ENCODE measurements at regions not wholly inside any gene's neighbourhood (a gene's known extent, or its start where the extent isn't known, plus 50 kb on each side); places are given as distances from the start of the nearest gene placed in this dataset.

- Histone ChIP-seq H3K9me3 (no peaks in the 10 kb centered on the region), H3K4me1 (no peaks in the 10 kb centered on the region), H3K27me3 (ENCODE audit: low read depth) (no peaks in the 10 kb centered on the region), H3K36me3 (no peaks in the 10 kb centered on the region), H3K27ac (no peak overlapping the region), H3K4me3 (no peak overlapping the region)
- peak; percentile 52 to 53 for ATAC-seq
- intact Hi-C loops (cut with DNase I): no loop called here
- no peak for DNase-seq
- TF ChIP-seq, protein P1, sequence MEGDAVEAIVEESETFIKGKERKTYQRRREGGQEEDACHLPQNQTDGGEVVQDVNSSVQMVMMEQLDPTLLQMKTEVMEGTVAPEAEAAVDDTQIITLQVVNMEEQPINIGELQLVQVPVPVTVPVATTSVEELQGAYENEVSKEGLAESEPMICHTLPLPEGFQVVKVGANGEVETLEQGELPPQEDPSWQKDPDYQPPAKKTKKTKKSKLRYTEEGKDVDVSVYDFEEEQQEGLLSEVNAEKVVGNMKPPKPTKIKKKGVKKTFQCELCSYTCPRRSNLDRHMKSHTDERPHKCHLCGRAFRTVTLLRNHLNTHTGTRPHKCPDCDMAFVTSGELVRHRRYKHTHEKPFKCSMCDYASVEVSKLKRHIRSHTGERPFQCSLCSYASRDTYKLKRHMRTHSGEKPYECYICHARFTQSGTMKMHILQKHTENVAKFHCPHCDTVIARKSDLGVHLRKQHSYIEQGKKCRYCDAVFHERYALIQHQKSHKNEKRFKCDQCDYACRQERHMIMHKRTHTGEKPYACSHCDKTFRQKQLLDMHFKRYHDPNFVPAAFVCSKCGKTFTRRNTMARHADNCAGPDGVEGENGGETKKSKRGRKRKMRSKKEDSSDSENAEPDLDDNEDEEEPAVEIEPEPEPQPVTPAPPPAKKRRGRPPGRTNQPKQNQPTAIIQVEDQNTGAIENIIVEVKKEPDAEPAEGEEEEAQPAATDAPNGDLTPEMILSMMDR (IDR thresholded peaks at IDR 0.05): no peak
Observed at GRCh38 chr13:48181482-48182145, 51.4 kb upstream of the ITM2B start.

DNA sequence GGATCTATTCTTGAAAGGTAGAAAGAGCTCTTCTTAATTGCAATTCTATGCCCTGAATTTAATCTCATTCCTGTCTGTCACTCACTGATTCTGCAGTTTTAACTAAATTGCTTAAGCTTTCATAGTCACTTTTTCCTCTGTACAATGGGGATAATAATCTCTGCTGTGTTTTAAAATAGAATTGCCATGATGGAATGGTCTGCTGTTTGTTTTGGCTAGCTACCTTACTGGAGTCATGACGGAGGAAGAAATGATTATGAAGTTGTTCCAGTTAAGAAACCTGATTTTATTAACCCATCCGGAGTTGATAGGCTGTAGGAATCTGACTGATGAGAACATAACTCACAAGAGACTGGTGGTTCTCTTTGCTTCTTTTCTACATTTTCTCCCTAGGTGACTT lies 54.9 kb upstream of the ITM2B start:
- Histone ChIP-seq H3K36me3 (no peaks in the 10 kb centered on the region), H3K27ac (no peak overlapping the region), H3K4me1 (no peaks in the 10 kb centered on the region), H3K27me3 (ENCODE audit: low read depth) (no peaks in the 10 kb centered on the region), H3K4me3 (no peak overlapping the region), H3K9me3 (no peaks in the 10 kb centered on the region)
- TF ChIP-seq, protein P1 (IDR thresholded peaks at IDR 0.05): no peak
- DNase-seq (no peak), ATAC-seq (no peak)
- intact Hi-C loops (cut with DNase I): no loop called here

DNA sequence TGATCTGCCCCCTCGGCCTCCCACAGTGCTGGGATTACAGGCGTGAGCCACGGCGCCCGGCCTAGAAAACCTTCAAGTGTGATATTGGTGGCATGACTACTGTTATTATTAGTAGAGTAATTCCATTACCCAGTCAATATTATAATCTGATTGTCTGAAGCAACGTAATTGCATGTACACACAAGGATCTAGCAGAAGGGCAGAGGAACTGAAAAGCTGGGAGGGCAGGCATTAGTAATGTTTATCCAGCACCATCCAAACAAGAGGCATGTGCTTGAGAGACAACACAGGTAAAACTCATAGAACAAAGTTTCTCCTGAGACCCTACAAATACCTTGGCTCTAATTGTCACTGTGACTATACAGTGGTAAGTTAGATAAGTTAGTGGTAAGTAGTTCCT lies 56.2 kb upstream of the ITM2B start:
- H3K27me3 ChIP-seq (ENCODE audit: low read depth): no peaks in the 10 kb centered on the region
- H3K36me3 ChIP-seq: no peaks in the 10 kb centered on the region
- ATAC-seq: no peak
- H3K27ac ChIP-seq: no peak overlapping the region
- H3K4me1 ChIP-seq: no peaks in the 10 kb centered on the region
- no peaks in the 10 kb centered on the region for H3K9me3 ChIP-seq
- intact Hi-C loops (cut with DNase I): no loop called here
- no peak overlapping the region for H3K4me3 ChIP-seq
- TF ChIP-seq, protein P1 (IDR thresholded peaks at IDR 0.05): no peak
- DNase-seq: no peak

GRCh38 chr13:48175185-48175584 lies 57.8 kb upstream of the ITM2B start:
- no peak for ATAC-seq
- no peaks in the 10 kb centered on the region for H3K27me3 ChIP-seq (ENCODE audit: low read depth)
- no peak for DNase-seq
- H3K27ac ChIP-seq: no peak overlapping the region
- TF ChIP-seq, protein P1 (IDR thresholded peaks at IDR 0.05): no peak
- H3K9me3 ChIP-seq: no peaks in the 10 kb centered on the region
- intact Hi-C loops (cut with DNase I): no loop called here
- H3K4me3 ChIP-seq: no peak overlapping the region
- H3K4me1 ChIP-seq: no peaks in the 10 kb centered on the region
- H3K36me3 ChIP-seq: no peaks in the 10 kb centered on the region

- Histone ChIP-seq H3K36me3 (no peaks in the 10 kb centered on the region), H3K4me3 (no peak overlapping the region), H3K9me3 (no peaks in the 10 kb centered on the region), H3K27me3 (ENCODE audit: low read depth) (no peaks in the 10 kb centered on the region), H3K27ac (no peak overlapping the region), H3K4me1 (peaks cover 3% of the 10 kb centered on the region)
- ATAC-seq (no peak), DNase-seq (no peak)
- intact Hi-C loops (cut with DNase I): no loop called here
- TF ChIP-seq, protein P1 (IDR thresholded peaks at IDR 0.05): no peak
Observed at GRCh38 chr13:48167866-48168265, 65.1 kb upstream of the ITM2B start.
